ENCODE measurements at regions not wholly inside any gene's neighbourhood (a gene's known extent, or its start where the extent isn't known, plus 50 kb on each side); places are given as distances from the start of the nearest gene placed in this dataset.

DNA sequence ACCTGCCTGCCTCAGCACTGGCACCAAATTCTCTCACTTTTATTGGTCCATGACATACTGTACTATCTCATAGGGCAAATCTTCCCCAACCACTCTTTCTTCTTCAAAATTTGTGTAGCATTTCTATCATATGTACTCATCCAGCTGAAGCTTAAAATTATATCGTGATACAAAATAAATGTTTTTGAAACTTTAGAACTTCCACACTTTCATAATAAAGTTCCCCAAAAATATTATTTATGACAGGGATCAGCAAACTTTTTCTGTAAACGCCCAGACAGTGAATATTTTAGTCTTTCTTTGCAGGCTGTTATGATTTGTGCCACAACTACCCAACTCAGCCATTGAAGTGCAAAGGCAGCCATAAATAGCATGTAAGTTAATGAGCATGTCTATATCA, 76.2 kb upstream of the POU3F3 start:
- TF ChIP-seq POLR2AphosphoS5 (IDR thresholded peaks at IDR 0.05) (no peak), CTCF (IDR thresholded peaks at IDR 0.05) (no peak), POLR2A (IDR thresholded peaks at IDR 0.05) (no peak), EP300 (IDR thresholded peaks at IDR 0.05) (no peak)
